ENCODE measurements at regions not wholly inside any gene's neighbourhood (a gene's known extent, or its start where the extent isn't known, plus 50 kb on each side); places are given as distances from the start of the nearest gene placed in this dataset.

- H2AFZ ChIP-seq (ENCODE audit: low read length) = no peak overlapping the region
- H3K9me3 ChIP-seq (ENCODE audit: low read length) = no peaks in the 10 kb centered on the region
- no peaks in the 10 kb centered on the region for H4K20me1 ChIP-seq (ENCODE audit: insufficient read depth, low read depth, low read length)
Measured at GRCh38 chr2:216944733-216945132, 84.9 kb upstream of the TNP1 start.

GRCh38 chr2:216943109-216943508 is 83.2 kb upstream of the TNP1 start:
- H3K27me3 ChIP-seq (ENCODE audit: low read length) = no peaks in the 10 kb centered on the region
- H4K20me1 ChIP-seq (ENCODE audit: insufficient read depth, low read depth, low read length) = no peaks in the 10 kb centered on the region
- no peaks in the 10 kb centered on the region for H3K36me3 ChIP-seq (ENCODE audit: insufficient read depth, low read length)
- no peaks in the 10 kb centered on the region for H3K9me2 ChIP-seq (replicated peaks; ENCODE audit: insufficient read depth, low read length)
- no peak overlapping the region for H3K27ac ChIP-seq (ENCODE audit: low read length)
- no peak for DNase-seq
- no peaks in the 10 kb centered on the region for H3K9me3 ChIP-seq (ENCODE audit: low read length)
- no peak overlapping the region for H2AFZ ChIP-seq (ENCODE audit: low read length)
- H3K4me1 ChIP-seq (ENCODE audit: low read length) = no peaks in the 10 kb centered on the region
- H3K4me2 ChIP-seq (ENCODE audit: low read depth, low read length, poor library complexity, severe bottlenecking) = no peak overlapping the region
- no peak overlapping the region for H3K4me3 ChIP-seq (ENCODE audit: low read length)
- no peak overlapping the region for H3K9ac ChIP-seq (ENCODE audit: low read length)
- H3K79me2 ChIP-seq (ENCODE audit: low read length) = no peaks in the 10 kb centered on the region

More at GRCh38 chr2:216944733-216945132, 84.9 kb upstream of the TNP1 start:
- Histone ChIP-seq H3K27ac (ENCODE audit: low read length) (no peak overlapping the region), H3K36me3 (ENCODE audit: insufficient read depth, low read length) (no peaks in the 10 kb centered on the region), H3K9me2 (replicated peaks; ENCODE audit: insufficient read depth, low read length) (no peaks in the 10 kb centered on the region), H3K79me2 (ENCODE audit: low read length) (no peaks in the 10 kb centered on the region), H3K9ac (ENCODE audit: low read length) (no peak overlapping the region), H3K4me3 (ENCODE audit: low read length) (no peak overlapping the region), H3K27me3 (ENCODE audit: low read length) (no peaks in the 10 kb centered on the region), H3K4me2 (ENCODE audit: low read depth, low read length, poor library complexity, severe bottlenecking) (no peak overlapping the region), H3K4me1 (ENCODE audit: low read length) (no peaks in the 10 kb centered on the region)
- no peak for DNase-seq

- H2AFZ ChIP-seq (ENCODE audit: low read length) = no peak overlapping the region
Measured at GRCh38 chr2:216942465-216942864, 82.6 kb upstream of the TNP1 start.

GRCh38 chr2:216942016-216942415 is 82.2 kb upstream of the TNP1 start:
- no peaks in the 10 kb centered on the region for H4K20me1 ChIP-seq (ENCODE audit: insufficient read depth, low read depth, low read length)
- H3K9ac ChIP-seq (ENCODE audit: low read length) = no peak overlapping the region
- no peaks in the 10 kb centered on the region for H3K9me2 ChIP-seq (replicated peaks; ENCODE audit: insufficient read depth, low read length)
- no peak for DNase-seq
- no peaks in the 10 kb centered on the region for H3K79me2 ChIP-seq (ENCODE audit: low read length)
- H3K9me3 ChIP-seq (ENCODE audit: low read length) = no peaks in the 10 kb centered on the region
- no peaks in the 10 kb centered on the region for H3K36me3 ChIP-seq (ENCODE audit: insufficient read depth, low read length)
- H3K27me3 ChIP-seq (ENCODE audit: low read length) = no peaks in the 10 kb centered on the region
- no peak overlapping the region for H3K4me3 ChIP-seq (ENCODE audit: low read length)
- no peaks in the 10 kb centered on the region for H3K4me1 ChIP-seq (ENCODE audit: low read length)
- no peak overlapping the region for H2AFZ ChIP-seq (ENCODE audit: low read length)
- no peak overlapping the region for H3K4me2 ChIP-seq (ENCODE audit: low read depth, low read length, poor library complexity, severe bottlenecking)
- H3K27ac ChIP-seq (ENCODE audit: low read length) = no peak overlapping the region

More at GRCh38 chr2:216942465-216942864, 82.6 kb upstream of the TNP1 start:
- Histone ChIP-seq H3K27ac (ENCODE audit: low read length) (no peak overlapping the region), H3K79me2 (ENCODE audit: low read length) (no peaks in the 10 kb centered on the region), H3K9ac (ENCODE audit: low read length) (no peak overlapping the region), H3K9me2 (replicated peaks; ENCODE audit: insufficient read depth, low read length) (no peaks in the 10 kb centered on the region), H3K4me2 (ENCODE audit: low read depth, low read length, poor library complexity, severe bottlenecking) (no peak overlapping the region), H3K36me3 (ENCODE audit: insufficient read depth, low read length) (no peaks in the 10 kb centered on the region), H3K27me3 (ENCODE audit: low read length) (no peaks in the 10 kb centered on the region), H3K9me3 (ENCODE audit: low read length) (no peaks in the 10 kb centered on the region), H4K20me1 (ENCODE audit: insufficient read depth, low read depth, low read length) (no peaks in the 10 kb centered on the region), H3K4me3 (ENCODE audit: low read length) (no peak overlapping the region), H3K4me1 (ENCODE audit: low read length) (no peaks in the 10 kb centered on the region)
- no peak for DNase-seq

GRCh38 chr2:216936954-216937357 is 77.1 kb upstream of the TNP1 start:
- Histone ChIP-seq H3K9me2 (replicated peaks; ENCODE audit: insufficient read depth, low read length) (no peaks in the 10 kb centered on the region), H3K4me1 (ENCODE audit: low read length) (no peaks in the 10 kb centered on the region), H2AFZ (ENCODE audit: low read length) (no peak overlapping the region), H3K4me2 (ENCODE audit: low read depth, low read length, poor library complexity, severe bottlenecking) (no peak overlapping the region), H3K27me3 (ENCODE audit: low read length) (no peaks in the 10 kb centered on the region), H4K20me1 (ENCODE audit: insufficient read depth, low read depth, low read length) (no peaks in the 10 kb centered on the region), H3K4me3 (ENCODE audit: low read length) (no peak overlapping the region), H3K79me2 (ENCODE audit: low read length) (no peaks in the 10 kb centered on the region), H3K36me3 (ENCODE audit: insufficient read depth, low read length) (no peaks in the 10 kb centered on the region), H3K27ac (ENCODE audit: low read length) (no peak overlapping the region), H3K9me3 (ENCODE audit: low read length) (no peaks in the 10 kb centered on the region), H3K9ac (ENCODE audit: low read length) (no peak overlapping the region)
- no peak for DNase-seq

GRCh38 chr2:216934623-216935022 is 74.8 kb upstream of the TNP1 start:
- no peak overlapping the region for H3K4me2 ChIP-seq (ENCODE audit: low read depth, low read length, poor library complexity, severe bottlenecking)
- H3K27me3 ChIP-seq (ENCODE audit: low read length) = no peaks in the 10 kb centered on the region
- no peaks in the 10 kb centered on the region for H3K9me3 ChIP-seq (ENCODE audit: low read length)
- H3K4me1 ChIP-seq (ENCODE audit: low read length) = no peaks in the 10 kb centered on the region
- H3K79me2 ChIP-seq (ENCODE audit: low read length) = no peaks in the 10 kb centered on the region
- H3K9me2 ChIP-seq (replicated peaks; ENCODE audit: insufficient read depth, low read length) = no peaks in the 10 kb centered on the region
- H3K36me3 ChIP-seq (ENCODE audit: insufficient read depth, low read length) = no peaks in the 10 kb centered on the region
- H2AFZ ChIP-seq (ENCODE audit: low read length) = no peak overlapping the region
- no peak overlapping the region for H3K4me3 ChIP-seq (ENCODE audit: low read length)
- DNase-seq = no peak
- no peaks in the 10 kb centered on the region for H4K20me1 ChIP-seq (ENCODE audit: insufficient read depth, low read depth, low read length)
- H3K27ac ChIP-seq (ENCODE audit: low read length) = no peak overlapping the region
- H3K9ac ChIP-seq (ENCODE audit: low read length) = no peak overlapping the region

GRCh38 chr2:216934151-216934550 is 74.3 kb upstream of the TNP1 start:
- no peak for DNase-seq
- no peaks in the 10 kb centered on the region for H3K9me3 ChIP-seq (ENCODE audit: low read length)
- no peaks in the 10 kb centered on the region for H3K27me3 ChIP-seq (ENCODE audit: low read length)
- H3K4me2 ChIP-seq (ENCODE audit: low read depth, low read length, poor library complexity, severe bottlenecking) = no peak overlapping the region
- no peaks in the 10 kb centered on the region for H3K36me3 ChIP-seq (ENCODE audit: insufficient read depth, low read length)
- H3K4me3 ChIP-seq (ENCODE audit: low read length) = no peak overlapping the region
- H4K20me1 ChIP-seq (ENCODE audit: insufficient read depth, low read depth, low read length) = no peaks in the 10 kb centered on the region
- H3K79me2 ChIP-seq (ENCODE audit: low read length) = no peaks in the 10 kb centered on the region
- no peak overlapping the region for H3K27ac ChIP-seq (ENCODE audit: low read length)
- H3K9me2 ChIP-seq (replicated peaks; ENCODE audit: insufficient read depth, low read length) = no peaks in the 10 kb centered on the region
- H3K9ac ChIP-seq (ENCODE audit: low read length) = no peak overlapping the region
- H2AFZ ChIP-seq (ENCODE audit: low read length) = no peak overlapping the region
- no peaks in the 10 kb centered on the region for H3K4me1 ChIP-seq (ENCODE audit: low read length)

- Histone ChIP-seq H4K20me1 (ENCODE audit: insufficient read depth, low read depth, low read length) (no peaks in the 10 kb centered on the region), H3K9me3 (ENCODE audit: low read length) (no peaks in the 10 kb centered on the region), H3K27me3 (ENCODE audit: low read length) (no peaks in the 10 kb centered on the region), H3K9me2 (replicated peaks; ENCODE audit: insufficient read depth, low read length) (no peaks in the 10 kb centered on the region), H3K79me2 (ENCODE audit: low read length) (no peaks in the 10 kb centered on the region), H3K4me3 (ENCODE audit: low read length) (no peak overlapping the region), H3K9ac (ENCODE audit: low read length) (no peak overlapping the region), H3K27ac (ENCODE audit: low read length) (no peak overlapping the region), H3K36me3 (ENCODE audit: insufficient read depth, low read length) (no peaks in the 10 kb centered on the region), H2AFZ (ENCODE audit: low read length) (no peak overlapping the region), H3K4me1 (ENCODE audit: low read length) (no peaks in the 10 kb centered on the region), H3K4me2 (ENCODE audit: low read depth, low read length, poor library complexity, severe bottlenecking) (no peak overlapping the region)
- DNase-seq = no peak
Measured at GRCh38 chr2:216932863-216933548, 73.1 kb upstream of the TNP1 start.
